HG03045 (cell line): ENCODE measurements at regions not wholly inside any gene's neighbourhood (a gene's known extent, or its start where the extent isn't known, plus 50 kb on each side); places are given as distances from the start of the nearest gene placed in this dataset.

Source experiments
- ATAC-seq: cut with Tn5 transposase; IDR thresholded peaks from one replicate; pipeline ENCODE4 v1.9.1; 2021; ENCODE audit warnings: mild to moderate bottlenecking, moderate library complexity; ENCODE audit not compliant: unreplicated experiment

DNA sequence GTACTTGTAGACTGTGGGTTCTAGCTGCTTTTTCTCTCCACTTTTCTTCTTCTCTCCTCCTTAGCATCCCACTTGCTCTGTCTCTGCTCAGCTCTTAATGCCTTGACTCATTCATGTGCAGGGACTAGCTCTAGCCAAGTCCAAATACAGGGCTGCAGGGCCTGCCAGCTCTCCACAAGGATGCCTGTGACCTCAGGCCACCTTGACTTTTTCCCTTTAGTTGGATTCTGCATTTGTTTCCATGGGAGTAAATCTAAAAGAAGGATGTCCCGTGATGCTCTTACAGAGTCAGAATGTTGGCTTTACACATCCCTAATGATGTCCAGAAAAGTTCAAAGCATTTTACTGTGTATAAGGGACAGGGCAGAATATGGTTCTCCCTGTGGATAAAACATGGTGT, 101.8 kb upstream of the PREP start:
- ATAC-seq = no peak

- ATAC-seq = no peak
These were observed 100.8 kb upstream of the PREP start for GRCh38 chr6:105503641-105504040.

- ATAC-seq = no peak
These were observed 99.0 kb upstream of the PREP start for GRCh38 chr6:105501826-105502344.

- no peak for ATAC-seq
These were observed 98.4 kb upstream of the PREP start for GRCh38 chr6:105501246-105501645.

GRCh38 chr6:105500693-105501092, 97.8 kb upstream of the PREP start:
- no peak for ATAC-seq

DNA sequence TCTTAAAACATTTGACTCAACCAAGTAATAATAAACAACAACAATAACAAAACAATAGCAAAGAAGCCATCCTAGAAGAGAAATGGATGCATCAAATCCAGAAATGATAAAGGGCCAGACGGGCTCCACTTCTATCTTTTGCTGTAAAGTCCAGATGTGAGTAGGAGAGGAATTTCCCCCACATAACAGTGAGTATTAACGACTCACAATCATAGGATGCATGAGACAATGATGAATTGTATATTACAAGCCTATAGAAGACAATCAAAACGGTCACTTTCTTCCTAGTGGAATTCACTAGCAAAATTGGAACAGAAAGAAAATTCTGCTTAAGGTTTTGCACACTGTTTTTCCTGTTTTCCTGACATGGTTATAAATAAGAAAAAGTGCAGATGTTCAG, 97.0 kb upstream of the PREP start:
- ATAC-seq = no peak

GRCh38 chr6:105499136-105499870, 96.4 kb upstream of the PREP start:
- ATAC-seq = no peak

GRCh38 chr6:105497549-105497948, 94.7 kb upstream of the PREP start:
- ATAC-seq = no peak

DNA sequence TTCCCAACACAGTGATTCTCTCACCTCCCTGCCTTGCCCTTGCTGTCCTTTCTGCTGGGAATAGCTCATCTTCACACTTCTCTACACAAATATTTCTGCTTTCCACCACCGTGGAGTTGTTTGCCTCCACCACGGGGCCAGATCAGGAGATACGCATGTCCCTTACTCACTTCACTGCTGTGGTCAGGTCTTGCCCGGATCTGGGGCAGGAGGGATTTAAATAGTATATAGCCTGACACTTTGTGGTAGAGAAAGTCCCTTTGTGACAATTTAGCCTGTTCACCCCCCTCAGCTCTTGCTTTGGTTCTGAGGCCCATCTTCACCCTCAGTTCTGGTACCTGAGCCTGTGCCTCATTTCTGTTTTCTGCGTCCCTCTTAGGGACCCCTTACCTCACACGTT, 92.6 kb upstream of the PREP start:
- ATAC-seq = peak; percentile 67

- no peak for ATAC-seq
These were observed 91.8 kb upstream of the PREP start for GRCh38 chr6:105494688-105495087.

GRCh38 chr6:105493736-105494135, 90.9 kb upstream of the PREP start:
- no peak for ATAC-seq

GRCh38 chr6:105492706-105493673, 90.1 kb upstream of the PREP start:
- ATAC-seq = peak; percentile 73

DNA sequence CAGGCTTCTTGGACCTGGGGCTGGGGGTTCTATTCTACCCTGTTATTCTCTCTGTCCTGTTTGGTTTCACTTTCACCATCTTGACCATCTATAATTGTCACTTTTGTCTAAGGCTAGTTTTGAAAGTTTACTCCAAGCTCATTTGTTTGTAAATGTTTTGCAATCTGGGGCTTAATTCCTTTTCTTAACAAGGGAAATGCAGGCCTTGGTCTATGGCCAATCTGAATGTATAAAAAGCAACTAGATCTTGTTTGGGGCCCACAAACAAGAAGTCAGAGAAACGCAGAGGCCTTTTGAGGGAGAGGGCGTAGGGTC, 86.3 kb upstream of the PREP start:
- no peak for ATAC-seq

- ATAC-seq = no peak
These were observed 85.8 kb upstream of the PREP start for GRCh38 chr6:105488516-105489215.

DNA sequence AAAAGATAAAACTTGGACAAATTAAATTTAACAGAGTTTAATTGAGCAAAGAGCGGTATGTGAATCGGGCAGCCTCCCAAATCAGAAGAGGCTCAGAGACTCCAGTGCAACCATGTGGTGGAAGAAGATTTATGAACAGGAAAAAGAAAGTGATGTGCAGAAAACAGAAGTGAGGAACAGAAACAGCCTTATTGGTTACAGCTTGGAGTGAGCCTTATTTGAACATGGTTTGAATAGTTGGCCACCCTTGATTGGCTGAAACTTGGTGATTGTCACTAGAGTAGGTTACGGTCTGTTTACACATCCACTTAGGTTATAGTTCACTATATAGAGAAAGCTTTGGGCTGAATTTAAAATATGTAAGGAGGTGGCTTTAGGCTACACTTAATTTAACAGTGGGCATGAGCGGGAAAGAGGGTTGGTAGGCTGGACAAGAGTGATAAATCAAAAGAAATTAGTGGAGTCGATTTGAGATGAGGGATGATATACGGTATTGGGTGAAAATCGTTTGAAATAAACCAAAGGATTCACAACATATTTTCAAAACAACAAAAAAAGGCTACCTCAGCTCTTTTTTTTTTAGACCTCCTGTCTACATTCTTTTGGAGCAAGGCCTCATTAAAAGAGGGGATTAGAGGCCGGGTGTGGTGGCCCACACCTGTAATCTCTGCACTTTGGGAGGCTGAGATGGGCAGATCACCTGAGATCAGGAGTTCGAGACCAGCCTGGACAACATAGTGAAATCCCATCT, 84.3 kb upstream of the PREP start:
- no peak for ATAC-seq

DNA sequence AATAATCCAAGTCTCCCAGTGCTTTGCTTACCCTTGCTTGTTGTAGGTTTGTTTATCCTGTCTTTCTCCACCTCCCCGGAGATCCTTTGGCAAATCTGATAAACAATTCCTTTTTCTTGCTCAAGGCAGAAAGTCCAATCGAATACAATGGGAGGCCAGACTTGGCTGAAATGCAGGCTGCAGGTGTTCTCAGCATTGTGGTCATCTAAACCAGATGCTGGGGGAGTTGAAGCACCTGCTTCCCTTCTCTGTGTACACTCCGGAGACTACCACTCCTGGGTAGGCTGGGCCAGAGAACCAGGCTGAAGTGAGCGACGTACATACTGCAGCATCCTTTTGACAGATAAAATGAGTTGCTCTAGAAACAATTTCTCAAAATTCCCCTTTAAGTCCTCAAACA, 82.6 kb upstream of the PREP start:
- peak; percentile 75 for ATAC-seq

- ATAC-seq = no peak
These were observed 81.6 kb upstream of the PREP start for GRCh38 chr6:105484238-105485161.

GRCh38 chr6:105483492-105483891, 80.6 kb upstream of the PREP start:
- no peak for ATAC-seq

- no peak for ATAC-seq
These were observed 80.0 kb upstream of the PREP start for GRCh38 chr6:105482921-105483320.
